ENCODE measurements at regions not wholly inside any gene's neighbourhood (a gene's known extent, or its start where the extent isn't known, plus 50 kb on each side); places are given as distances from the start of the nearest gene placed in this dataset.
"Not testable (repeated sequence)": the region's sequence is repeated elsewhere in the genome, so short reads cannot be mapped to it uniquely, and the experiment has no call there.

DNA sequence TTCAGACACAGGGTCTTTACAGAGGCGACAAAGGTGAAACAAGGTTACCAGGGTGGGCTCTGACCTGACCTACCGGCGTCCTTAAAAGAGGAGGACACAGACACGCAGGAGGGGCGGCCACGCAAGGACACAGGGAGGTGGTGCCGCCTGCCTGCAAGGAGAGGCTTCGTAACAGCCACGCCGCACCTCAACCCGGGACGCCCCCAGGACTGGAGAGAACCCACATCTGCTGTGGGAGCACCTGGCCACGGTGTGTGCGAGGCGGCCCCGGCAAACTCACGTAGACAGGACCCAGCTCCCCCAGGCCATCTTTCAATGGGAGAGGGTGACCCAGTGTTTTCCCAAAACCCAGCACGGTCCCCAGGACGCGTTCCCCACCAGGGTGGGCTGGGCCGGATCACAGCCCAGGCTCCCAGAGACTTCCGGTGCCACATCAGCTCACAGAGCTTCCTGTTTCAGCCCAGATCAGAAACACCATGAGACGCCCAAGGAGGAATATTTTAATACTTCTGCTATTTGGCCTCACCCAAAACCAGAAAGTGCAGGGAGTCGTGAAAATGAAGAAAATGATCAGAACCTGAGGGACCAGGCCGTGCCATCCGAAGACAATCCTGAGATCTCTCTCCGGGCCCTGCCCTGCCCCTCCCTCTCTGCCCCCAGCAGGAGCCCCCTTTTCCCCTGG, 5417.4 kb upstream of the TPTE start:
- DNase-seq (peak; percentile 47), ATAC-seq (peak; percentile 12)

DNA sequence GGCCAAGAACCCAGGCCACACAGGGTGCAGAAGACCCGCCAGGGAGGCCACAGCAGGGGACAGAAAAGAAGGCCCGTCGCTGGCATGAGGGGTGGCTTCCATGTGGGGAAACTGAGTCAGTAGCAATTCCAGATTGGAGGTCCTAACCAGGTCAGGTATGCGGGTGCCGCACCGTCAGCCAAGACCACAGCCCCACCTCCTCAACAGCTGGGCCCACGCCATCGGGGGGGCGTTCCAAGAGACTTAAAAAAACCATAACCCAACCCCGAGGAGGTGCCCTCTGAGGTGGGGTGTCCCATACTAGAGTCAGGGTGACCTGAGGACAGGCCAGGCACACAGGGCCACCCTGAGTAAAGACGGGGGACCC, 5416.8 kb upstream of the TPTE start:
- DNase-seq, ATAC-seq: not testable (repeated sequence)

DNA sequence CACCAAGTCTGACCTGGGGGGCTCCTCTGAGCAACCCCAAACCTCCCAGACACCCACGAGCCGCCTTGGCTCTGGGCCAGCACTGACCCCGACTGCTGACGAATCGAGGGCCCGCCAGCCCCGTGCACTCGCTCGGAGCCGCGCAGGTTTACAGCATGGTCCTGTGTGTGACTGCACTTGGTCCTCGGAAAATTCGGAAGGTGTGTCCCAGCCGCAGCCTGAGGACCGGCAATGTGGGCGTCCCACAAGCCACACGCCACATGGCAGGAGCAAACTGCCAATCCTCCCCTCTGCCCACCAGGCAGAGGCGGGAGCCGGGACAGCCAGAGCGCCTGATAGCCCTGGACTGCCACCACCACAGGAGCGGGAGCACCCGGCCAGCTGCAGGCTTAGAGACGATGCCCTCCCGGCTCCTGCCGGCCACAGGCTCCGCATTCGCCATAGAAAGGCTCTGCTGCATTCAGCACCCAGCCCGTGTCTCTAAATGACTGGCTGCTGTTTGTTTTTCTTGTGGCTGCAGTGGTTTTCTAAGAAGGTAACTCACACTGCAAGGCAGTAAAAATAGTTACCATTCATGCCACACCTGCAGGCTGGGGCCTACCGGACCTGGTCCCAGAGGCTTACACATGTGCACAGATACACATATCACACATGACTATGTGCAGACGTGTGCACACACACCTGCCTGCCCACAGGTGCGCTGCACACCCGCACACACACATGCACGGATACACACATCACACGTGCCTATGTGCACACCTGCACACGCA, 5415.3 kb upstream of the TPTE start:
- ATAC-seq (peak; percentile 21), DNase-seq (peak; percentile 58)

DNA sequence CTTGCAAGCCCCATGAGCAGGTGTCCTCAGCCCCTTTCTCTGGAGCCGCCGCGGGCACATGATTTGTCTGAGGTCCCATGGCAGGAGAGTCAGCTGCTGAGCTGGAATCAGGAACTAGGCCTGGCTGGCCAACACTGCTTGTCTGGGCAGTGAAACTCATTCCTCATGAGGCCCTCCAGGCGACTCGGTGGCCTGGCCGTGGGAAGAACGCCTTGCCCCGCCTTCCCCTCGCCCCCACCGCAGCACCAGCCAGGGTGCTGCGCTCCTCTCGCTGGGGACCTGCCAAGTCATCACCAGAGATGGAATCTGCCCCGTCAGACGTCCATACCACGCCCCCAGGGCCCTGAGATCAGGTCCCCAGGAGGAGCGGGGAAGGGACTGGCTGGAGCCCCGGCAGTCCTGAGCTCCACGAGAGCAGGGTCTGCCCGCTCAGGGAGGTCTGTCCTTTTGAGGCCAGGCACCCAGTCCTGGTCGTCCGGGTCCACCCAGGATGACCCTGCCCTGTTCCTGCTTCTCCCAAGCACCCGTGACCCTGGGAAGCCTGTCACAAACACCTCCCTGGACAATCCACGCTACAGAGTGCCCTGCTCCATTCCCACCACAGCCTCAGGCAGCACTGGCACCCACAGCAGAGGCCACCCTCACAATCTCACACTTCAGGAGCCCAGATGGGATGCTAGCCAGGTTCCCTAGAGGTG, 5414.5 kb upstream of the TPTE start:
- not testable (repeated sequence) for ATAC-seq, DNase-seq

DNA sequence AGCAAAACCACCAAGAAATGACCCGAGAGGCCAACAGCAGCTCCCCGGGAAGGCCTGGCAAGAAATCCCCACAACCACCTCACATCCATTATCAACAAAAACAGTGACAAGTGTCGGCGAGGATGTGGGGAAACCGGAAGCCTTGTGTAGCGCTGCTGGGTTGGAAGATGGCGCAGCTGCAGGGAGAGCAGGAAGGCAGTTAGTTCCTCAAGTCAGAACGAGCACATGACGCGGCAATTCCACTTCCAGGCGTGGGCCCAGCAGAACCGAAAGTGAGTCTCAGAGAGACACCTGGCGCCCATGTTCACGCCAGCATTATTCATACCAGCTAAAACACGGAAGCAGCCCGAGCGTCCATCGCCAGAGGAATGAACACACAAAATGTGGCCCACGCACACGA, 5413.7 kb upstream of the TPTE start:
- ATAC-seq: peak; percentile 10
- not testable (repeated sequence) for DNase-seq

DNA sequence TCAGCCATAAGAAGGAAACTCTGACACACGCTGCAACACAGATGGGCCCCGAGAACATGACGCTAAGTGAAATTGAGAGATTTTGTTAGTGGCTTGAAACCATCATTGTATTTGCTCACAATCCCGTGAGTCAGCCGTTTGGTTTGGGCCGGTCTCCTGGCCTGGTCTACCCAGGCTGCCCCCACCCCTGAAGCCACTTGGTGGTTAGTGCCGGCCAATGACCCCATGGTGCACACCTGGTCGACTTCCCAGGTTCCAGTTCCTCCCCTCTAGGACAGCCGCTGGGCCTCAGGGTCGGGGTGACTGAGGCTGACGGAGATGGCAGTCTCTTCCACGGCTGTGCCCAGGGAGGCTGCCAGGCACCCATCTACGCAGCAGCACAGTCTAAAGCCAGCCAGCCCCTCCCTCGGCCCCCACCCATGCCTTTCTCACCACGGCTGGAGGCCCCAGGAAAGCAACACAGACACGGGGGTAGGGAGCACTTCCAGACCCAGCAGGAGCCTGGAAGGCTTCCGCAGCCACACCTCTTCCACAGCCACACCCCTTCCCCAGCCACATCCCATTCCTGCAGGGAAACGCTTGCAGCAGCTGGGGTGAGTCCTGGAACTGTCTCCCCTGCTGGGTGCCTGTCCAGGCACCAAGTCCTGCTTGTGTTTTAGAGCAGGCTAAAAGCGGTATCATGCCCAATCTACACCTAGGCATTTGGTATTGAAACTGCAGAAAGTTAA, 5413.2 kb upstream of the TPTE start:
- ATAC-seq: peak; percentile 20
- not testable (repeated sequence) for DNase-seq

DNA sequence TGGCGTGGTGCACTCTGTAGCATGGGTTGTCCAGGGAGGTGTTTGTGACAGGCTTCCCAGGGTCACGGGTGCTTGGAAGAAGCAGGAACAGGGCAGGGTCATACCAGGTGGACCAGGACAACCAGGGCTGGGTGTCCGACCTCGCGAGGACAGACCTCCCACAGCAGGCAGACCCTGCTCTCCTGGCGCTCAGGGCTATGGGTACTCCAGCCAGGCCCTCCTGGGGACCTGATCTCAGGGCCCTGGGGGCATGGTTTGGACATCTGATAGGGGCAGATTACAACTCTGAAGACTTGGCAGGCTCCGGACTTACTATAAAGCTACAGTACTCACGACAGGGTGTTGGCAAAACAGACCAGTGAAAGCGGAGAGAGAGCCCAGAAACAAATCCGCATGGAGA, 5410.2 kb upstream of the TPTE start:
- not testable (repeated sequence) for DNase-seq, ATAC-seq

DNA sequence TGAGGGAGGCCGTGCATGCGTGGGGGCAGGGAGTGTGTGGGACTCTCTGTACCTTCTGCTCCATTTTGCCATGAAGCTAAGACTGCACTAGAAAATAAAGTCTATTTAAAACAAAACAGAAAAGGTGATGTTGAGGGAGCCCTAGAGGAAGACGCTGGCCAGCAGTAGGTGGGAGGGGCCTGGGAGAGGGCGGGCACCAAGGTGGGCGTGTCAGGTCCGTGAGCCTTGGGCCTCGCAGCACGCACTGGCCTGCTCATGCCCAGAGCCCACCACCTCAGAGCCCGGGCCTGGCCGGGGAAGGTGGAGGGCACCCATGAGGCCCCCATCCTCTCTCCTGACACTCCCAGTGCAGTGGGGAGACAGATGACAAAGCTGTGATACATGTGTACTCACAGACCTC, 5408.3 kb upstream of the TPTE start:
- ATAC-seq: not testable (repeated sequence)

DNA sequence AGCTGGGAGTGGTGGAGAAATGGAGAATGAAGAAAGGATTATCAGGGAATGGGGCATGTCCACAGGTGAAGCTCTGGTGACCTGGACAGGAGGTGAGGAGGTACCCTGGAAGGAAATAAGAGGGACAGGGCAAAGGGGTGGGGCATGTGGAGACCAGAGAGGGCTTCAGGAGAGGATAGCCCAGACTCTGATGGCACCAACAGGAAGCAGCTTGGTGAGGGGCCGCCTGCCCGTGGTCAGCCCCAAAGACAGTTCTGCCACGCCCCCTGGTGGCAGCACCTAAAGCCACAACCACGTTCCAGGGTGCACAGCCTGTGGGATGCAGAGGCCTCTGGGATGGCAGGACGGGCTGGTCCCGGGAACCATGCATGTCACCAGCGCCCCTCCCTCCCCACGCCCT, 5406.9 kb upstream of the TPTE start:
- DNase-seq, ATAC-seq: not testable (repeated sequence)

More for the DNA sequence above, 5408.3 kb upstream of the TPTE start:
- DNase-seq: not testable (repeated sequence)

DNA sequence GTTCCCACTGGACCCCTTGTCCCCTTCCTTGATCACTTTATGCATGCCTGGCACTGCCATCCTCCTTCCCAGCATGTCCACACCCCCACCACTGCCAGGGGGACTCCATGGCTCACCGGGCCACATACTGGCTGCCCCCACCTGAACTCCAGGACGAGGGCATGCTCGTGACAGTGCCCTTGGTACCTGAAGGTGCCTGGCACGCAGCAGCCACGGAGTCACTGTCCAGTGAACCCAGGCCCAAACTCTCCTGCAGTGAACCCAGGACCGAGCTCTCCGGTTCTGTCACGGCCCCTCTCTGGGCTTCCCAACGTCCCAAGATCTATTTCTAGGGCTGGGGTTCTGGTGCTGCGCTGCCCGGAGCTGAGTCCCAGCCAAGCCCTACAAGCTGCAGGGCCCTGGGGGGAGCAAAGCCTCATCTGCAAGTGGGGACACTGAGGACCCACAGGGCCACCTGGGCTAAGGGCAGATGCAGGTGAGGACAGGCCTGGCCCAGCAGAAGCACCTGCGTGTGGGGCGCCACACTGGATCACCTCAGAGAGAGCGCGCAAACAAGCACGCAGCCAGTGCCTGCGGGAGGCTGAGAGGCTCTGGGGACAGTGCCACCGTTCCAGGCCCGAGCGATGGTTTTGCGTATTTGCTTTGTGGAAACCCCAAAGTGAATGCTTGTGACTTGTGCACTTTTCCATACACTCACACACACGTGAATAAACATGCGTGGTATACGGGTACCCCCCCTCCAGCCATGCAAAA, 5406.3 kb upstream of the TPTE start:
- DNase-seq, ATAC-seq: not testable (repeated sequence)

DNA sequence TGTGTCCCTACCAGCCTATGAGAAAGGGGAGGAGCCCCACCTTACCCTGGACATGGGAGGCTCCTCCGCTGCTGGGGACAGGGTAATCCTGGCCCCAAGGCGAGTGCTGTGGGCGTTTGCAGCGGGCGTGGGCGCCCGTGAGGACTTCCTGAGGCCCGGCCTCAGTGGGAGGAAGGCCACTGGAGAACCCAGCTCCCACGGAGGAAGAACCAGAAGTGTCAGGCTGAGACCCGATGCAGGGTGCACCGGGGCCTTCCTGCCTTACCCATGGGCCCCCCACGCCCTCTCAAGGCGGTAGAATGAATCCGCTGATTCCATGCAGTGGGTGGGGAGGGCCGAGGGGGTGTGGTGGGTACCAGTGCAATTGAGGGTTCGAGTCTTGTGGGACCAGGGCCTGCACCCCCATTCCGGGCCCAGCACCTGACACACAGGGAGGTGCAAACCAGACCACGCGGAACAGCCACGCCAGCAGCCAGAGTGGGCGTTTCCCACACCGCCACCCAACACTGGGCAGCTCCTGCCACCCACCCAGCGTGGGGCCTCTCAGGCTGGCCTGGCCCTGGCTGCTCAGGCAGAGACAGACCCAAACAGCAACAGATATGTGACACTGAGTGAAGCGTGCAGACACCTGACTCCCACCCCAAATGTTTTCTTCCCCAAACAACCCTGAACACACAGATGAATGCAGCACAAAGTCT, 5405.6 kb upstream of the TPTE start:
- ATAC-seq: peak; percentile 8

DNA sequence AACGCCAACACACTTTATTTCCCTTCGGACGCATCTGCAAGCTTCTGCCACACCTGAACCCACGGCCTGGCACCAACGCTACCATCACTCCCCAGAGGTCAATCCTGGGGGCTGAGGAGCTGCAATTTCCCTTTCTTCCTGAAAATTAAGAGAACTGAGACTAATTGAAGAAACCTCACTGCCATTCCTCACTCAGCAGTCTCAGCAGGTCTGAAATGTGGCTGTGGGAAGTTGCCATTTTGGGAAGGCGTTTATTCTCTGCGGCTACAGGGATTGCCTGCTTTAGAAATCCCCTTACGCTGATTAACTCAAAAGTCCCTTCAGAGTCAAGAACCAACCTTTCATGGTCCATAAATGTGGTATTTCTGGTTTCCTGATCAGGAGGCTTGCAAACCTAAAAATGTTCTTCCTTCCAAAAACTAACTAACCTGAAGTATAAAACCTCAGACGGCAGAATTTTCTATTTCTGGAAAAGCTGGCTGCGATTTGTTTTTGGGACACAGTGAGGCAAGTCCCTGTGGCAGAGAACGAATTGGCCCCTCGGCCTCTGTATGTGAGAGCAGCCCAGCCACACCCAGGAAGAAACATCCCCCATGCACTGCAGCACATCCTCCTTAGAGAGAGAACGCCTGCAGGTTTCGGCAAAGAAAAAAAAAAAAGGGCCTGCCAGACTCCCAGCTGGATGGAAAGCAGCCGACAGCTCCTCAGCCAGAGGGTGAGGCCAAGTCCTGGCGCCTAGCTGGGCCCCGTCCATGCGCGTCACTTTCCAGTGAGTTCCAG, 5404.8 kb upstream of the TPTE start:
- peak; percentile 48 for ATAC-seq

More for the DNA sequence above, 5405.6 kb upstream of the TPTE start:
- DNase-seq: not testable (repeated sequence)

DNA sequence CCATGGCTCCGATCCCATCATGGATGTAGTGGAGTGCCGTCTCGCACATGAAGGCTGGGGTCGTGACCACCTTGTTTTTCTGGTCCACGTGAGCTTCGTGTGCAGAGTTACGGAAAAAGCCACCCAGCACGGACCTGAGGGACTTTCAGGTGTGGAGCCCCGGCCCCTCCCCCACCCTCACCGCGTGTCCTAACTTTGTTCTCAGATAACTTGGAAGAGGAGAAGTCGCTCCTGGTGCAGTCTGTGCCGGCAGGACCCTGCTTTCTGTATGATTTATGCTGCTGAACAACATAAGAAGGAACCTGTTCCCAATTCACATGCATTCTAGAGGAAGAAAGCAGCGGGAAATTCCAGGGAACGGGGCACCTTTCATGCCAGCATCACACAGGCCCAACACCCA, 5404.2 kb upstream of the TPTE start:
- ATAC-seq, DNase-seq: not testable (repeated sequence)

More for the DNA sequence above, 5404.8 kb upstream of the TPTE start:
- not testable (repeated sequence) for DNase-seq

DNA sequence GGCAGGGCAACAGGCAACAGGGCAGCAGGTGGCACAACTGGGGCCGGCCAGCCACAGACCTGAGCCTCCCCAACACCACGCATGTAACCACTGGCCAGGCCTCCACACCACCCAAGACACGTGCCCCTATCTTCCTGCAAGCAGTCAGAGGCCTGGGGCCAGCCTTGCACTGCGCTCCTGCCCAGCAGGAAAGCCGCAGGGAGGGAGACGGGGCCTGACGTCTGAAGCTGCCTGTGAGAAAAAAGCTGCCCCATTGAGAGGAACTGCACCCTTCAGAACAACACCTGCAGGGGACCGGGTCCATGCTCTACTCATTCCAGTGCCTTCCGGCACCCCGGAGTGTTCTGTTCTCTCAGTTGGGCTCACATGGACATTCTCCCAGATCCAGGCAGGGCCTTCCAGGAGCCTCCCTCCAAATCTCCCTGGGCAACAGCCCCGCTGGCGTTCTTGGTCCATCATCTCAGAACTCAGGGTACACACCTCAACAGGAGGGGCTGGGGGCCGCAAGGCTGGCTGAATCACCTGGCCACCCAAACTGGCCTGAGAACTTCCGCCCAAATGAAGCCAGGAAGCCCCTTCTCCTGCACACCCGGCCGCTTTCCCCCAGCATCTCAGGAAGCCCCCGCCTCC, 5403.6 kb upstream of the TPTE start:
- peak; percentile 22 for DNase-seq
- ATAC-seq: not testable (repeated sequence)

DNA sequence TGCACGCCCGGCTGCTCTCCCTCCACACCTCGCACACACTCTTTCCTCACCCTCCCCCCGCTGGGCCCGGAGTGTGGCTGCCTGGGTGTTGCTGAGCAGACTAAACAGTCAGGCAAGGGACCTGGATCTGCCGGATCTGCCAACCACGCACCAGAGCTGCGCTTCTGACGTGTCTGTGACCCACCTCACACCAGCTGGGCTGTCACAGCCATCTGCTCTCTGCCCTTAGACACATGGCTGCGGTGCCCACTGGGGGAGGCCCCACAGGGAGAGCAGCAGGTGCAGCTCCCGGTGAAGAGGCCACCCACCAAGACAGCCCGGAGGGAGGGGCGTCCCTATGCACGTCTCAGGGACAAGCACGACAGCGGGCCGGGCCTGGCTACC, 5403.1 kb upstream of the TPTE start:
- DNase-seq (peak; percentile 41), ATAC-seq (peak; percentile 63)

DNA sequence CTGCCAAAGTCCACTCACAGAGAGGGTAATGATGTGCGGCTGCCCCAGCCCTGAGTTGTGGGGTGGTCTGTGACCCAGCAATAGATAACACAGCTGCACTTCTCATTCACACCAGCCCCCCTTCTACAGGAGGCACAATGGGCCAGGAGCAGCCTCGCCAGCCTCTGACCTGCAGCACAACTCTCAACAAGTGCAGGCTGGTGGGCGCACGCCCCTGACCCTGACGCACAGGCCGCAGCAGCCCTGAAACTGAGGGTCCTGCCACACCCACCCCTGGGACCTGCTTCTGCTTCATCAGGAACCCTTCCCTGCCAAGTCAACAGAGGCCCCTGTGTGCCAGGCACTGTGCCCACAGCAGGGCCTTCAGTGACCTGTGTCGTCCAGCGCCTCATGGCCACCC, 5402.2 kb upstream of the TPTE start:
- not testable (repeated sequence) for ATAC-seq, DNase-seq

DNA sequence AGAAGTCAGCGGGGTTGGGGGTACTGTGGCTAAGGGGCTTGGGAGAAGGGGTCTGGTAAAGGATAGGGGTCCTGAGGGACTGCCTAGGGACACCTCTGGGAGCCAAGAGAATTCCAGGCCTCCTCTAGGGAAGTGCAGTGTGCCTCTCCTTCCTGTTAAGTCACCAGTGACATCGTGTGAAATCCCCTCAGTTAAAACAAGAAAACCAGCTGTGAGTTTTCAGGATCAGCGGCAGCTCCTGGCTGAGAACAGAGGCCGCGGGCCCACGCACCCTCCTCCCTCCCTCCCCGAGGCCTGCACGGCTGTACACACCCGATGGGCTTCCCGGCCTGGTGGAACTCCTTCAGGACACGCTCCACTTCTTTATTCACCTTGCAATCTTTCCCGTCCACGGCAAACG, 5400.0 kb upstream of the TPTE start:
- not testable (repeated sequence) for DNase-seq, ATAC-seq

DNA sequence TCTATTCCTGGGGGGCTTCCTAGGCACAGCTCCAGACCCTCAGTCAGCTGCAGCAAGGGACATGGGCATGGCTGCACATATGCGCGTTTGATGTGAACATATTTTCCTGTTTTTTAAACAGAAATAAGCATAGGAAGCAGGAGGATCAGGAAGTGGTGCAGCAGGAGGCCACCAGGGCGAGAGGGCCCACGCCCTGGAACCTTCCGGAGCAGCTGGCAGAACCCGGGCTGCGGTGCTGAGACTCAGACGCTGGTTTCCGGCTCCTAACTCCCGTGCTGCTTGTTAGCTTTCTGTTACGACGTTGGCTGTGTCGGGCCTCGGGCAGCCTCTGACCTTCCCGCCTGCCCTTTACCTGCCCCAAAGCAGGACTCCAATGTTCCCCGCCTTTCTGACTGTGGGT, 5399.5 kb upstream of the TPTE start:
- not testable (repeated sequence) for DNase-seq, ATAC-seq

DNA sequence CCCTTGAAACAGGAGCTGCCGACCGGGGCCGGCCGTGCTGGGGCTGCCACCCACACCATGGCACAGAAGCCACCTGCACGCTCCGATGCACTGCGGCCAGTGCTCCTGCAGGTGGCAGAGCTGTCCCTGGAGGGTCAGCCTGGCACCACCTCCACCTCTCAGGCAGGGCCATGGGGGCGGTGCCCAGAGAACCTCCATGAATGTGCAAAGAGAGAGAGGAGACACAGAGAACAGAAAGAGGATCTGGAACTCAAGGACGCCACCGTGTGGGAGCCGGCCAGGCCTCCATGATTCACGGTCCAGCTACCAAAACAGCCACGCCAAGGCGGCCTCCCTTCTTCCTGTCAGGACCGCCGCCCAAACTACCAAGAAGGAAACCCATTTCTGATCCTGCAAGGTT, 5397.7 kb upstream of the TPTE start:
- ATAC-seq (peak; percentile 57), DNase-seq (peak; percentile 78)
